Transverse colon (tissue), 3 donors: ENCODE measurements at regions not wholly inside any gene's neighbourhood (a gene's known extent, or its start where the extent isn't known, plus 50 kb on each side); places are given as distances from the start of the nearest gene placed in this dataset.

Experiments
- CTCF ChIP-seq, 5 experiments: fragments of 200-600 bp in 3 of 5; fragments of 450-650 bp in 2 of 5; sonication (generic) in 3 of 5; IDR thresholded peaks; 1 replicate in 2 of 5; 2 replicates in 3 of 5; pipeline ENCODE4 v1.5.1; 2016 to 2017; ENCODE audit warnings: antibody characterized with exemption in 5 of 5, inconsistent platforms in 3 of 5, mild to moderate bottlenecking in 2 of 5, moderate library complexity in 1 of 5
- POLR2A ChIP-seq: fragments of 450-650 bp; IDR thresholded peaks from one replicate; pipeline ENCODE4 v1.6.1; 2016; ENCODE audit warnings: antibody characterized with exemption, mild to moderate bottlenecking, moderate library complexity

- TF ChIP-seq CTCF (IDR thresholded peaks at IDR 0.05) (no peak), POLR2A (no peak)
These were observed 194.7 kb upstream of the FBXO33 start for GRCh38 chr14:39626589-39627576.
